IMR-90 (cell line): ENCODE measurements at regions not wholly inside any gene's neighbourhood (a gene's known extent, or its start where the extent isn't known, plus 50 kb on each side); places are given as distances from the start of the nearest gene placed in this dataset.

Experiments
- CEBPB ChIP-seq: IDR thresholded peaks from 2 replicates; pipeline ENCODE4 v1.6.1; 2012; ENCODE audit warnings: low read depth, low read length, improper control_type of control experiment
- CHD1 ChIP-seq: IDR thresholded peaks from 2 replicates; pipeline ENCODE4 v1.6.1; 2012; ENCODE audit warnings: low read depth, low read length, improper control_type of control experiment
- FOS ChIP-seq: fragments of 150-350 bp; IDR thresholded peaks from 2 replicates; pipeline ENCODE4 v1.6.1; 2016; ENCODE audit warnings: low read depth, low read length
- MAFK ChIP-seq: IDR thresholded peaks from 2 replicates; pipeline ENCODE4 v1.6.1; 2012; ENCODE audit warnings: low read depth, low read length, improper control_type of control experiment
- MAZ ChIP-seq: IDR thresholded peaks from 2 replicates; pipeline ENCODE4 v1.6.1; 2012; ENCODE audit warnings: low read depth, mild to moderate bottlenecking, low read length, improper control_type of control experiment, moderate library complexity, borderline replicate concordance
- MXI1 ChIP-seq: IDR thresholded peaks from 2 replicates; pipeline ENCODE4 v1.6.1; 2012; ENCODE audit warnings: low read depth, mild to moderate bottlenecking, low read length, moderate library complexity, borderline replicate concordance
- NFE2L2 ChIP-seq: fragments of 150-350 bp; IDR thresholded peaks from 2 replicates; pipeline ENCODE4 v1.6.1; 2016; ENCODE audit warnings: low read depth, mild to moderate bottlenecking, low read length
- POLR2A ChIP-seq: IDR thresholded peaks from 2 replicates; pipeline ENCODE4 v1.6.1; 2012; ENCODE audit warnings: mild to moderate bottlenecking, low read depth, low read length
- RAD21 ChIP-seq: IDR thresholded peaks from 2 replicates; pipeline ENCODE4 v1.6.1; 2012; ENCODE audit warnings: low read length, improper control_type of control experiment
- RCOR1 ChIP-seq: IDR thresholded peaks from 2 replicates; pipeline ENCODE4 v1.6.1; 2012; ENCODE audit warnings: mild to moderate bottlenecking, low read length, improper control_type of control experiment; ENCODE audit not compliant: insufficient replicate concordance
- RFX5 ChIP-seq: IDR thresholded peaks from 2 replicates; pipeline ENCODE4 v1.8.0; 2012; ENCODE audit warnings: low read depth, mild to moderate bottlenecking, low read length, moderate library complexity
- TF ChIP-seq, protein P1 (sequence below): conservative IDR thresholded peaks from 2 replicates; pipeline ENCODE4 v1.5.1; 2012; ENCODE audit warnings: mild to moderate bottlenecking, low read depth, low read length, improper control_type of control experiment
- TF ChIP-seq, protein P2 (sequence below): fragments of 150-350 bp; IDR thresholded peaks from 2 replicates; pipeline ENCODE4 v1.6.1; 2016; ENCODE audit warnings: low read depth, mild to moderate bottlenecking, low read length, moderate library complexity, borderline replicate concordance

DNA sequence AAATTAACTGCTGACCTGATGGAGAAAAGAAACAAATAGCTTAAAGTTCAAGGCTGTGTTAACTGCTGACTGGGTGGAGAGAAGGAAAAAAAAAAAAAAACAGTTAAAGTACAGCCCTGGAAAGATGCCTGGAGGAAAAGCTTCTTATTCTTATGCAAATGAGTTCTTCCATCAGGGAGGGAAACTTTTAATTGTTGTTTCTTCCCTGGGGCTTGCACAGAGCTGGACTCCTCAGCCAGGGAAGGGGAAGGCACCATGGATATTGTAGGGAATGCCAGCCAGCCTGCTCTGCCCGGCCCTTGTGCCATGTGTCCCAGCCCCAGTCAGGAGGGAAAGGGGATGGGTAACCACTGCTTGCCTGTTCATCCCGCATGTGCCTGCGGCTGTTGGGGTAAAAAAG lies 833.1 kb upstream of the CRIM1 start:
- TF ChIP-seq, protein P1, sequence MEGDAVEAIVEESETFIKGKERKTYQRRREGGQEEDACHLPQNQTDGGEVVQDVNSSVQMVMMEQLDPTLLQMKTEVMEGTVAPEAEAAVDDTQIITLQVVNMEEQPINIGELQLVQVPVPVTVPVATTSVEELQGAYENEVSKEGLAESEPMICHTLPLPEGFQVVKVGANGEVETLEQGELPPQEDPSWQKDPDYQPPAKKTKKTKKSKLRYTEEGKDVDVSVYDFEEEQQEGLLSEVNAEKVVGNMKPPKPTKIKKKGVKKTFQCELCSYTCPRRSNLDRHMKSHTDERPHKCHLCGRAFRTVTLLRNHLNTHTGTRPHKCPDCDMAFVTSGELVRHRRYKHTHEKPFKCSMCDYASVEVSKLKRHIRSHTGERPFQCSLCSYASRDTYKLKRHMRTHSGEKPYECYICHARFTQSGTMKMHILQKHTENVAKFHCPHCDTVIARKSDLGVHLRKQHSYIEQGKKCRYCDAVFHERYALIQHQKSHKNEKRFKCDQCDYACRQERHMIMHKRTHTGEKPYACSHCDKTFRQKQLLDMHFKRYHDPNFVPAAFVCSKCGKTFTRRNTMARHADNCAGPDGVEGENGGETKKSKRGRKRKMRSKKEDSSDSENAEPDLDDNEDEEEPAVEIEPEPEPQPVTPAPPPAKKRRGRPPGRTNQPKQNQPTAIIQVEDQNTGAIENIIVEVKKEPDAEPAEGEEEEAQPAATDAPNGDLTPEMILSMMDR = no peak
- TF ChIP-seq RCOR1 (no peak), POLR2A (no peak), MAZ (no peak), RAD21 (no peak), CHD1 (no peak), CEBPB (no peak), NFE2L2 (no peak), MAFK (no peak), FOS (no peak), MXI1 (no peak), RFX5 (no peak)
- TF ChIP-seq, protein P2, sequence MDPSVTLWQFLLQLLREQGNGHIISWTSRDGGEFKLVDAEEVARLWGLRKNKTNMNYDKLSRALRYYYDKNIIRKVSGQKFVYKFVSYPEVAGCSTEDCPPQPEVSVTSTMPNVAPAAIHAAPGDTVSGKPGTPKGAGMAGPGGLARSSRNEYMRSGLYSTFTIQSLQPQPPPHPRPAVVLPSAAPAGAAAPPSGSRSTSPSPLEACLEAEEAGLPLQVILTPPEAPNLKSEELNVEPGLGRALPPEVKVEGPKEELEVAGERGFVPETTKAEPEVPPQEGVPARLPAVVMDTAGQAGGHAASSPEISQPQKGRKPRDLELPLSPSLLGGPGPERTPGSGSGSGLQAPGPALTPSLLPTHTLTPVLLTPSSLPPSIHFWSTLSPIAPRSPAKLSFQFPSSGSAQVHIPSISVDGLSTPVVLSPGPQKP = no peak
